Fibroblast of villous mesenchyme (primary cell): ENCODE measurements at regions not wholly inside any gene's neighbourhood (a gene's known extent, or its start where the extent isn't known, plus 50 kb on each side); places are given as distances from the start of the nearest gene placed in this dataset.

Experiments
- DNase-seq: peaks from one replicate; pipeline ENCODE4 v3.0.0-alpha.2; 2010; ENCODE audit warnings: low read depth
- H3K4me3 ChIP-seq: 2 replicates; pipeline ENCODE4 v1.5.1; 2011; ENCODE audit warnings: low read depth, mild to moderate bottlenecking, low read length
- CTCF ChIP-seq: IDR thresholded peaks from 2 replicates; pipeline ENCODE4 v1.5.1; 2012; ENCODE audit warnings: low read depth, mild to moderate bottlenecking, low read length; ENCODE audit not compliant: insufficient read depth

GRCh38 chr11:70510106-70510505 is 111.8 kb downstream of the CTTN start:
- DNase-seq, result no peak
- TF ChIP-seq CTCF, result no peak
- H3K4me3 ChIP-seq, result no peak overlapping the region

GRCh38 chr11:70510571-70510970 is 112.2 kb downstream of the CTTN start:
- no peak for DNase-seq
- no peak overlapping the region for H3K4me3 ChIP-seq
- TF ChIP-seq CTCF, result no peak

GRCh38 chr11:70511345-70511744 is 113.0 kb downstream of the CTTN start:
- TF ChIP-seq CTCF, result no peak
- no peak for DNase-seq
- H3K4me3 ChIP-seq, result no peak overlapping the region

GRCh38 chr11:70512716-70513115 is 114.4 kb downstream of the CTTN start:
- no peak for TF ChIP-seq CTCF
- H3K4me3 ChIP-seq, result no peak overlapping the region
- DNase-seq, result no peak

- no peak for TF ChIP-seq CTCF
- no peak for DNase-seq
- H3K4me3 ChIP-seq, result no peak overlapping the region
Measured at GRCh38 chr11:70517203-70517602, 118.9 kb downstream of the CTTN start.

- H3K4me3 ChIP-seq, result no peak overlapping the region
- peak; percentile 4 for DNase-seq
- no peak for TF ChIP-seq CTCF
Measured at GRCh38 chr11:70517988-70518907, 119.9 kb downstream of the CTTN start.
